SU-DHL-6 (cell line): ENCODE measurements at regions not wholly inside any gene's neighbourhood (a gene's known extent, or its start where the extent isn't known, plus 50 kb on each side); places are given as distances from the start of the nearest gene placed in this dataset.
"Not testable (repeated sequence)": the region's sequence is repeated elsewhere in the genome, so short reads cannot be mapped to it uniquely, and the experiment has no call there.

Source experiments
- H2AFZ ChIP-seq: fragments of 200-600 bp; sonication (generic); 2 replicates; pipeline ENCODE4 v1.6.1; 2014; ENCODE audit warnings: low read depth, mild to moderate bottlenecking, moderate library complexity, mixed read lengths, antibody characterized with exemption, low read length; ENCODE audit not compliant: severe bottlenecking
- H3F3A ChIP-seq: fragments of 200-600 bp; shearing (Covaris generic); 2 replicates; pipeline ENCODE4 v1.6.0; 2016; ENCODE audit warnings: antibody characterized with exemption, mild to moderate bottlenecking; ENCODE audit not compliant: insufficient read depth
- H3K27ac ChIP-seq: fragments of 200-600 bp; sonication (generic); 2 replicates; pipeline ENCODE4 v1.5.1; 2016; ENCODE audit warnings: low read depth, mild to moderate bottlenecking, low read length, moderate library complexity, mixed read lengths
- H3K27me3 ChIP-seq: fragments of 200-600 bp; sonication (generic), shearing (Covaris generic); 2 replicates; pipeline ENCODE4 v1.6.0; 2014; ENCODE audit warnings: mild to moderate bottlenecking, low read length
- H3K36me3 ChIP-seq: fragments of 200-600 bp; sonication (generic); 2 replicates; pipeline ENCODE4 v1.6.1; 2014; ENCODE audit warnings: mild to moderate bottlenecking, low read length, mixed read lengths
- H3K4me2 ChIP-seq: fragments of 300-600, 200-600 bp; shearing (Covaris generic), sonication (generic); 2 replicates; pipeline ENCODE4 v1.6.0; 2014; ENCODE audit warnings: low read length, low read depth, mild to moderate bottlenecking; ENCODE audit not compliant: poor library complexity, severe bottlenecking
- H3K4me3 ChIP-seq: fragments of 200-600 bp; sonication (generic); 2 replicates; pipeline ENCODE4 v1.5.1; 2014; ENCODE audit warnings: antibody characterized with exemption, low read length, mild to moderate bottlenecking, mixed read lengths; ENCODE audit not compliant: insufficient read depth, poor library complexity, severe bottlenecking
- H3K79me2 ChIP-seq: fragments of 200-600 bp; sonication (generic); 2 replicates; pipeline ENCODE4 v1.6.1; 2014; ENCODE audit warnings: mild to moderate bottlenecking, low read length, moderate library complexity; ENCODE audit not compliant: insufficient read depth
- H3K9ac ChIP-seq: fragments of 200-600 bp; sonication (generic); 2 replicates; pipeline ENCODE4 v1.7.0; 2014; ENCODE audit warnings: mild to moderate bottlenecking, low read length
- H3K9me2 ChIP-seq: fragments of 200-600 bp; sonication (generic); replicated peaks from 2 replicates; pipeline ENCODE4 v1.6.1; 2014; ENCODE audit warnings: low read length; ENCODE audit not compliant: insufficient read depth
- H3K9me3 ChIP-seq: fragments of 200-600 bp; sonication (generic); 2 replicates; pipeline ENCODE4 v1.6.1; 2014; ENCODE audit warnings: low read length, mixed read lengths; ENCODE audit not compliant: insufficient read depth
- H4K20me1 ChIP-seq: fragments of 200-600 bp; sonication (generic); 2 replicates; pipeline ENCODE4 v1.6.1; 2014; ENCODE audit warnings: low read depth, mild to moderate bottlenecking, antibody characterized with exemption, low read length, moderate library complexity, mixed read lengths

- not testable (repeated sequence) for H3K4me3 ChIP-seq, H2AFZ ChIP-seq, H3K27me3 ChIP-seq, H3K4me2 ChIP-seq, H3K79me2 ChIP-seq, H3K9ac ChIP-seq, H3F3A ChIP-seq, H4K20me1 ChIP-seq, H3K9me2 ChIP-seq, H3K27ac ChIP-seq, H3K36me3 ChIP-seq, H3K9me3 ChIP-seq
Observed at GRCh38 chr15:22699881-22700280, 86.6 kb upstream of the NIPA1 start.

DNA sequence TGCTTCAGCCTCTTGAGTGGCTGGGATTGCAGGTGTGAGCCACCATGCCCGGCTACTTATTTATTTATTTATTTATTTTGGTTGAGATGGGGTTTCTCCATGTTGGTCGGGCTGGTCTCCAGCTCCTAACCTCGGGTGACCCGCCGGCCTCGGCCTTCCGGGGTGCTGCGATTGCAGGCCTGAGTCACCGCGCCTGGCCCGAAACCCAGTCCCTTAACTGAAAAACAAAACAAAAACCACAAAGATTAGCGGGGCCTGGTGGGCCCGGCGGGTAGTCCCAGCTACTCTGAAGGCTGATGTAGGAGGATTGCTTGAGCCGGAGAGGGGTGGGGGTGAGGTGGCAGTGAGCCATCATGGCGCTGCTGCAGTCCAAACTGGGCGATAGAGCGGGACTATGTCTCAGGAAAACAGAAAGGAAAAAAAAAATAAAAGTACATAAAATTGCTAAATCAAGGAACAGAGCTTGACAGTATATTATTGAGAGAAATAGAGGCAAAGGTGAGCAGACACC is 75.6 kb upstream of the NIPA1 start:
- not testable (repeated sequence) for H2AFZ ChIP-seq, H3K9ac ChIP-seq, H3K27ac ChIP-seq, H3K36me3 ChIP-seq, H3K9me3 ChIP-seq, H3K9me2 ChIP-seq, H3K27me3 ChIP-seq, H3K4me2 ChIP-seq, H3F3A ChIP-seq, H3K79me2 ChIP-seq, H4K20me1 ChIP-seq, H3K4me3 ChIP-seq

- not testable (repeated sequence) for H3K9me3 ChIP-seq, H3K9ac ChIP-seq, H3K79me2 ChIP-seq, H4K20me1 ChIP-seq, H3K27ac ChIP-seq, H3K36me3 ChIP-seq, H3F3A ChIP-seq, H3K9me2 ChIP-seq, H3K4me2 ChIP-seq, H3K4me3 ChIP-seq, H2AFZ ChIP-seq, H3K27me3 ChIP-seq
Observed at GRCh38 chr15:22713933-22714332, 72.5 kb upstream of the NIPA1 start.

- not testable (repeated sequence) for H3K4me2 ChIP-seq, H3K27me3 ChIP-seq, H3K79me2 ChIP-seq, H3K9me2 ChIP-seq, H3K4me3 ChIP-seq, H3K9ac ChIP-seq, H3K27ac ChIP-seq, H3K9me3 ChIP-seq, H3K36me3 ChIP-seq, H2AFZ ChIP-seq, H3F3A ChIP-seq, H4K20me1 ChIP-seq
Observed at GRCh38 chr15:22714358-22715132, 71.9 kb upstream of the NIPA1 start.

DNA sequence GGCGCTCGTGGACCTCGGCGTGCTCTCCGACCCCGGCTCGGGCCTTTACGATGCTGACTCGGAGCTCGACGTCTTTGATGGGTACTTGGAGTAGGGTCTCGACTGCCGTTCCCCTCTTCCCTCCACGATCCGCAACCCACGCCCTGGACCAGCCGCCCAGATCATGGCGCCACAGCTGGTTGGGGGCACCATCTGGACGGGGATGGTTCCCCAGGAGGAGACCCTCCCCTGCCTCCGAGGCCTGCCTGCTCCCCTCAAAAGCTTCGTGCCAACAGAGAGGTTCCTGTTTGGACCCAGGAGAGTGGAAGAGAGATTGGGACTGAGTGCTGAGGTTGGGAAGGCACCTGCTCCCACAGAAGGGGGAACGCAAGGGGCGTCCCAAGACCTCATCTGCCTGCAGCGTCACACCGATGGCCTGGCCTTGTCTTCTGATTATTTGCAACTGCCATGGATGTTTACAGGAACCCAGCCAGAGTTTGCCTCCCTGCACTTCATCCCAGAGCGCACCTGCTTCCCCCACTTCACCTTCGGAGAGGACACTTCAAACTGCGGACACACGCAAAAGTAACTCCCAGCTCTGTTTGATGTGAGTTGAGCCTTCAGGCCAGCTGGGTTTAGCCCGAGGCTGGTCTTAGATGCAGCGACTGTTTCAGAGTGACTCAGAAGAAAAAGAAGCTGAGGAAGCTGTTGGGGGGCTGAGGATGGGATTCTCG is 71.2 kb upstream of the NIPA1 start:
- H3K9me2 ChIP-seq, H3K27me3 ChIP-seq, H3K36me3 ChIP-seq, H3K9ac ChIP-seq, H4K20me1 ChIP-seq, H2AFZ ChIP-seq, H3K4me2 ChIP-seq, H3K4me3 ChIP-seq, H3K9me3 ChIP-seq, H3K79me2 ChIP-seq, H3F3A ChIP-seq, H3K27ac ChIP-seq: not testable (repeated sequence)

DNA sequence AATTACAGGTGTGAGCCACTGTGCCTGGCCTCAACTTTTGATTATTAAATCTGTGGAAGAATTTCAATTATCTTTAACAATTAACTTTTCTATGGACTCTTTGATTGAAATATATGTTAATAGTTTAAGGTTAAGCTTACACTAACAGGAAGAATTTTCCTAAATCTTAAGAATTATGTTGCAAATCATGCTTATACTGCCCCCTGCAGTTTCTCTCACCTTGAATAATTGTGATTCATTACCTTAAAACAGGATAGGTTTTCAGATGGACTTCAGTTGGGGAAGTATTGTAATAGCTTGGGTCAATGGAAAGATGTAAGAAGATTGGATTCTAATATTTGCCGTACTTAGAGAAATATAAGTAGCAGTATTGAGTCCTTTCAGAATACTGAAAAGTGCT is 66.5 kb upstream of the NIPA1 start:
- not testable (repeated sequence) for H2AFZ ChIP-seq, H3F3A ChIP-seq, H3K36me3 ChIP-seq, H3K4me2 ChIP-seq, H3K9me2 ChIP-seq, H3K9ac ChIP-seq, H3K27me3 ChIP-seq, H4K20me1 ChIP-seq, H3K4me3 ChIP-seq, H3K9me3 ChIP-seq, H3K79me2 ChIP-seq, H3K27ac ChIP-seq

DNA sequence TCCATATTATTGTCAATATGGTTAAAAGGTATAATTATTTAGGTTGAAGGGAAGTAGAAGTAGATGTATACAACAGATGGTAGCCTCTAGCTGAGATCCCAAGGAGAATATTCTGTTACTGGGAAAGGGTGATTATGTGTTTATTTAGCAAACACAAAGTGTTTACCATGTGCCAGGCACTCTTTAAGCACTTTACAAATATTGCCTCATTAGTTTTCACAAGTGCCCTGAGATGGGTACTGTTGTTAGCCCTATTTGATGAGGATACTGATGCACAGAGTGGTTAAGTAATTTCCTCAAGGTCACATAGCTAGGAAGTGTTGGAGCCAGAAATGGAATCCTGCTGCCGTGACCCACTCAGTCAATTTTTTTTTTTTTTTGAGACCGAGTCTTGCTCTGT is 60.3 kb upstream of the NIPA1 start:
- H3K36me3 ChIP-seq, H3K9me2 ChIP-seq, H3K79me2 ChIP-seq, H3K9ac ChIP-seq, H3K27ac ChIP-seq, H2AFZ ChIP-seq, H3K4me2 ChIP-seq, H4K20me1 ChIP-seq, H3K27me3 ChIP-seq, H3F3A ChIP-seq, H3K4me3 ChIP-seq, H3K9me3 ChIP-seq: not testable (repeated sequence)

GRCh38 chr15:22735067-22735466 is 51.4 kb upstream of the NIPA1 start:
- H3K4me2 ChIP-seq, H3K27me3 ChIP-seq, H3K9ac ChIP-seq, H3K4me3 ChIP-seq, H3K9me3 ChIP-seq, H2AFZ ChIP-seq, H3K36me3 ChIP-seq, H3F3A ChIP-seq, H3K79me2 ChIP-seq, H4K20me1 ChIP-seq, H3K9me2 ChIP-seq, H3K27ac ChIP-seq: not testable (repeated sequence)
